Jurkat, Clone E6-1 (cell line): ENCODE measurements at regions not wholly inside any gene's neighbourhood (a gene's known extent, or its start where the extent isn't known, plus 50 kb on each side); places are given as distances from the start of the nearest gene placed in this dataset.
A peak's percentile ranks its signal among the peaks of the same experiment; 100 is the strongest.

Experiments
- DNase-seq: peaks from one replicate; pipeline ENCODE4 v3.0.0-alpha.2; 2011; ENCODE audit warnings: low read depth, low spot score
- H3K4me3 ChIP-seq: 2 replicates; pipeline ENCODE4 v1.5.1; 2011; ENCODE audit warnings: mild to moderate bottlenecking, low read length, control low read depth, moderate library complexity

GRCh38 chr4:181476508-181476890, 766.7 kb upstream of the TENM3 start:
- DNase-seq: no peak
- no peak overlapping the region for H3K4me3 ChIP-seq

- no peak overlapping the region for H3K4me3 ChIP-seq
- no peak for DNase-seq
Observed at GRCh38 chr4:181477591-181477990, 765.6 kb upstream of the TENM3 start.

- no peak overlapping the region for H3K4me3 ChIP-seq
- DNase-seq: no peak
Observed at GRCh38 chr4:181478656-181479055, 764.5 kb upstream of the TENM3 start.

GRCh38 chr4:181479141-181479540, 764.1 kb upstream of the TENM3 start:
- H3K4me3 ChIP-seq: no peak overlapping the region
- no peak for DNase-seq

- no peak for DNase-seq
- no peak overlapping the region for H3K4me3 ChIP-seq
Observed at GRCh38 chr4:181484396-181484795, 758.8 kb upstream of the TENM3 start.

GRCh38 chr4:181488926-181489325, 754.3 kb upstream of the TENM3 start:
- H3K4me3 ChIP-seq: no peak overlapping the region
- no peak for DNase-seq

GRCh38 chr4:181498148-181498547, 745.1 kb upstream of the TENM3 start:
- H3K4me3 ChIP-seq: no peak overlapping the region

GRCh38 chr4:181502611-181503010, 740.6 kb upstream of the TENM3 start:
- no peak for DNase-seq
- no peak overlapping the region for H3K4me3 ChIP-seq

More at GRCh38 chr4:181498148-181498547, 745.1 kb upstream of the TENM3 start:
- DNase-seq: no peak

GRCh38 chr4:181503687-181504390, 739.4 kb upstream of the TENM3 start:
- DNase-seq: no peak
- no peak overlapping the region for H3K4me3 ChIP-seq

- DNase-seq: no peak
- H3K4me3 ChIP-seq: no peak overlapping the region
Observed at GRCh38 chr4:181504924-181505323, 738.3 kb upstream of the TENM3 start.

GRCh38 chr4:181507180-181507835, 735.9 kb upstream of the TENM3 start:
- DNase-seq: no peak
- H3K4me3 ChIP-seq: no peak overlapping the region

- no peak overlapping the region for H3K4me3 ChIP-seq
- DNase-seq: no peak
Observed at GRCh38 chr4:181507938-181508337, 735.3 kb upstream of the TENM3 start.

- no peak overlapping the region for H3K4me3 ChIP-seq
- no peak for DNase-seq
Observed at GRCh38 chr4:181508601-181509000, 734.6 kb upstream of the TENM3 start.

GRCh38 chr4:181509073-181509472, 734.1 kb upstream of the TENM3 start:
- no peak for DNase-seq
- H3K4me3 ChIP-seq: no peak overlapping the region

- H3K4me3 ChIP-seq: no peak overlapping the region
- DNase-seq: no peak
Observed at GRCh38 chr4:181517491-181517890, 725.7 kb upstream of the TENM3 start.

GRCh38 chr4:181520790-181521189, 722.4 kb upstream of the TENM3 start:
- DNase-seq: no peak
- no peak overlapping the region for H3K4me3 ChIP-seq

- DNase-seq: no peak
- H3K4me3 ChIP-seq: no peak overlapping the region
Observed at GRCh38 chr4:181523973-181524372, 719.2 kb upstream of the TENM3 start.

- DNase-seq: peak; percentile 9
- H3K4me3 ChIP-seq: no peak overlapping the region
Observed at GRCh38 chr4:181524499-181524898, 718.7 kb upstream of the TENM3 start.

GRCh38 chr4:181525634-181526033, 717.6 kb upstream of the TENM3 start:
- no peak overlapping the region for H3K4me3 ChIP-seq
- no peak for DNase-seq

GRCh38 chr4:181528570-181529184, 714.5 kb upstream of the TENM3 start:
- peak; percentile 21 for DNase-seq
- H3K4me3 ChIP-seq: no peak overlapping the region
